K562 (cell line): ENCODE measurements at regions not wholly inside any gene's neighbourhood (a gene's known extent, or its start where the extent isn't known, plus 50 kb on each side); places are given as distances from the start of the nearest gene placed in this dataset.

Source experiments
- ATAC-seq: fragments of 200-7000 bp; cut with Tn5 transposase; 3 replicates; pipeline ENCODE4 v1.9.1; 2020; ENCODE audit warnings: moderate library complexity
- BruUV-seq: library from RNA; stranded (reverse); fragments of 400-500 nt; replicated peaks from 2 replicates; lab custom pipeline; 2021; lab: Mats Ljungman, UMichigan
- CTCF ChIA-PET: fragments of 300-600 bp; formaldehyde crosslinking; extraction: SDS; loops from one replicate; lab custom pipeline; 2021; ENCODE audit warnings: low intra/inter-chr PET ratio; lab: Yijun Ruan, JAX
- POLR2A ChIA-PET: fragments of 300-600, 350-650 bp; sonication (Branson Sonifier 250); formaldehyde crosslinking; extraction: SDS; loops from one replicate; lab custom pipeline; 2021; ENCODE audit warnings: antibody characterized with exemption, inconsistent platforms; lab: Yijun Ruan, JAX
- DNase-seq, 4 experiments: peaks; one replicate each; pipeline versions ENCODE4 v3.0.0 to v3.0.0-alpha.2; 2011 to 2018; ENCODE audit warnings: low spot score in 3 of 4, mixed read lengths in 3 of 4; ENCODE audit errors: extremely low read depth in 1 of 4
- FAIRE-seq: peaks from 2 replicates; lab custom pipeline; 2011; peaks lifted over from hg19 to GRCh38; lab: Jason Lieb, UNC
- H2AFZ ChIP-seq: 2 replicates; pipeline ENCODE4 v1.6.0; 2011; ENCODE audit warnings: low read depth, low read length, control low read depth, inconsistent platforms
- H3K27ac ChIP-seq: fragments of 200-600 bp; 3 replicates; pipeline ENCODE4 v1.8.0; 2011; ENCODE audit warnings: low read depth, mild to moderate bottlenecking, control low read depth, inconsistent platforms, low read length, moderate library complexity, mixed read lengths; ENCODE audit errors: extremely low read depth
- H3K27me3 ChIP-seq, 2 experiments: fragments of 300-600 bp in 1 of 2; 2 replicates in 1 of 2; 3 replicates in 1 of 2; pipeline versions ENCODE4 v1.6.0 to v1.8.0; 2011; ENCODE audit warnings: inconsistent platforms in 2 of 2, low read length in 2 of 2, mild to moderate bottlenecking in 1 of 2, mixed read lengths in 1 of 2, moderate library complexity in 1 of 2; ENCODE audit not compliant: control insufficient read depth in 2 of 2, insufficient read depth in 2 of 2
- H3K36me3 ChIP-seq: fragments of 300-600 bp; 3 replicates; pipeline ENCODE4 v1.8.0; 2011; ENCODE audit warnings: mild to moderate bottlenecking, low read length, inconsistent platforms; ENCODE audit not compliant: control insufficient read depth, insufficient read depth
- H3K4me1 ChIP-seq, 2 experiments: fragments of 200-600 bp in 1 of 2; replicated peaks in 1 of 2; 2 replicates in 1 of 2; 3 replicates in 1 of 2; pipeline versions ENCODE4 v1.5.1 to v1.8.0; 2011; ENCODE audit warnings: inconsistent platforms in 2 of 2, low read length in 2 of 2, mild to moderate bottlenecking in 1 of 2, mixed read lengths in 1 of 2, moderate library complexity in 1 of 2; ENCODE audit not compliant: control insufficient read depth in 2 of 2, insufficient read depth in 2 of 2
- H3K4me2 ChIP-seq: 2 replicates; pipeline ENCODE4 v1.6.1; 2011; ENCODE audit warnings: low read length, control low read depth, inconsistent platforms, mixed read lengths; ENCODE audit not compliant: insufficient read depth
- H3K4me3 ChIP-seq: fragments of 200-600 bp; sonication (generic), shearing (Covaris generic); 2 replicates; pipeline ENCODE4 v1.5.1; 2016; ENCODE audit warnings: control low read depth, inconsistent platforms
- H3K79me2 ChIP-seq: fragments of 200-600 bp; 3 replicates; pipeline ENCODE4 v1.8.0; 2011; ENCODE audit warnings: low read length, inconsistent platforms; ENCODE audit not compliant: control insufficient read depth, insufficient read depth
- H3K9ac ChIP-seq, 2 experiments: 2 replicates each; pipeline versions ENCODE4 v1.6.0 to v1.6.1; 2011; ENCODE audit warnings: low read depth in 2 of 2, low read length in 2 of 2, control low read depth in 1 of 2, inconsistent platforms in 1 of 2, mild to moderate bottlenecking in 1 of 2, mixed read lengths in 1 of 2; ENCODE audit not compliant: insufficient read depth in 1 of 2
- H3K9me1 ChIP-seq: one replicate; pipeline ENCODE4 v1.6.0; 2011; ENCODE audit warnings: inconsistent platforms, mild to moderate bottlenecking, low read length, moderate library complexity; ENCODE audit not compliant: control insufficient read depth, insufficient read depth
- H3K9me3 ChIP-seq: replicated peaks from 2 replicates; pipeline ENCODE4 v1.5.1; 2011; ENCODE audit warnings: low read depth, low read length, inconsistent platforms; ENCODE audit not compliant: control insufficient read depth, insufficient read depth
- H4K20me1 ChIP-seq: replicated peaks from 2 replicates; pipeline ENCODE4 v1.6.1; 2011; ENCODE audit warnings: low read length, inconsistent platforms, mixed read lengths; ENCODE audit not compliant: control insufficient read depth, insufficient read depth
- CC2D1A ChIP-seq: fragments of 450-650 bp; IDR thresholded peaks from 2 replicates; pipeline ENCODE4 v1.6.1; 2017; ENCODE audit warnings: mild to moderate bottlenecking
- CTBP1 ChIP-seq: fragments of 450-650 bp; IDR thresholded peaks from 2 replicates; pipeline ENCODE4 v1.6.1; 2016; ENCODE audit warnings: borderline replicate concordance
- GTF2E2 ChIP-seq: fragments of 200-800 bp; sonication (Bioruptor generic); IDR thresholded peaks from 2 replicates; pipeline ENCODE4 v1.6.1; 2016; ENCODE audit warnings: missing genetic modification characterization, missing compliant biosample characterization
- HLTF ChIP-seq: fragments of 450-650 bp; IDR thresholded peaks from 2 replicates; pipeline ENCODE4 v1.6.1; 2016
- SIX5 ChIP-seq, 2 experiments: IDR thresholded peaks; 2 replicates each; pipeline ENCODE4 v1.6.1; 2011; ENCODE audit warnings: low read length in 2 of 2, borderline replicate concordance in 1 of 2, low read depth in 1 of 2, mild to moderate bottlenecking in 1 of 2, moderate library complexity in 1 of 2; ENCODE audit not compliant: insufficient read depth in 1 of 2
- ZBTB7A ChIP-seq: IDR thresholded peaks from 2 replicates; pipeline ENCODE4 v1.6.1; 2011; ENCODE audit warnings: low read depth, mild to moderate bottlenecking, low read length, moderate library complexity, borderline replicate concordance; ENCODE audit not compliant: control insufficient read depth
- ZC3H11A ChIP-seq: IDR thresholded peaks from 2 replicates; pipeline ENCODE4 v1.6.1; 2012; ENCODE audit warnings: low read depth, low read length, improper control_type of control experiment
- ZNF263 ChIP-seq: sonication (generic); formaldehyde crosslinking; IDR thresholded peaks from 2 replicates; pipeline ENCODE4 v1.8.0; 2022; ENCODE audit warnings: mild to moderate bottlenecking, missing genetic modification reagents, borderline replicate concordance
- ZNF586 ChIP-seq: fragments of 450-650 bp; formaldehyde crosslinking; conservative IDR thresholded peaks from 2 replicates; pipeline ENCODE4 v1.4.0; 2020; ENCODE audit warnings: mild to moderate bottlenecking, moderate library complexity
- WGBS: fragments of 100-300 bp; shearing (Covaris generic); methylation state at CpG from one replicate; pipeline ENCODE4 v1.1.6; 2016; ENCODE audit warnings: low coverage, mixed read lengths; ENCODE audit not compliant: insufficient coverage; ENCODE audit errors: missing lambda C conversion rate; 5-methylcytosine and 5-hydroxymethylcytosine counted together
- in situ Hi-C: fragments of 300-500 bp; cut with MboI; formaldehyde crosslinking; loops from 4 replicates; pipeline ENCODE4 v1.15.0; 2018; ENCODE audit warnings: inconsistent platforms, mixed read lengths
- intact Hi-C: fragments of 100-400 bp; cut with micrococcal nuclease; formaldehyde crosslinking; loops from 2 replicates; pipeline ENCODE4 v1.14.2; 2022
- TF ChIP-seq, protein P1 (sequence below), 2 experiments: fragments of 450-650 bp; IDR thresholded peaks; 2 replicates each; pipeline ENCODE4 v1.6.1; 2018; ENCODE audit warnings: mild to moderate bottlenecking in 2 of 2, low read depth in 1 of 2; ENCODE audit not compliant: partially characterized antibody in 2 of 2

DNA sequence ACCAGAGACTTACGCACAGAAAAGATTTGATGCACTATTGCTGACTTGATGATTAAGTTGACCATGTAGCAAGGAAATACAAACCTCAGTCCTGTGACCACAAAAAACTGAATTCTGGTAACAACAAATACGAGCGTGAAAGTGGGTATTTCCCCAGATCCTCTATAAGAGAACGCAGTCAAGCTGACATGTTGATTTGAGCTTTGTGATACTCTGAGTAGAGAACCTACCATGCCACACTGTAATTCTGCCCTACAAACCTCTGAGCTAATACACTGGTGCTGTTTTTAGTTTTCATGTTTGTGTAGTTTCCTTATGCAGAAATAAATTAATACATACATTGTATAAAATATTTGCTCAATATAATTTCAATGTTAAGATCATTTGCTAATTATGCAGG is 565.6 kb upstream of the EPHA5 start:
- no peaks in the 10 kb centered on the region for H3K36me3 ChIP-seq
- DNase-seq: no peak
- no peaks in the 10 kb centered on the region for H3K4me1 ChIP-seq
- intact Hi-C loops (no loop called here), in situ Hi-C loops (no loop called here)
- H3K4me2 ChIP-seq: no peak overlapping the region
- FAIRE-seq: no peak
- H4K20me1 ChIP-seq: no peaks in the 10 kb centered on the region
- H3K27me3 ChIP-seq: no peaks in the 10 kb centered on the region
- no peak overlapping the region for H3K9ac ChIP-seq
- no peak overlapping the region for H3K27ac ChIP-seq
- no peaks in the 10 kb centered on the region for H3K79me2 ChIP-seq
- TF ChIP-seq GTF2E2 (tag): no peak
- no peak for TF ChIP-seq ZC3H11A
- POLR2A ChIA-PET: no interaction called here
- no peaks in the 10 kb centered on the region for H3K9me1 ChIP-seq
- WGBS: 7% methylated on average over 4 of the region's 4 CpGs
- no TSS peak for BruUV-seq
- H2AFZ ChIP-seq: no peak overlapping the region
- H3K4me3 ChIP-seq: no peak overlapping the region
- ATAC-seq: no peak
- CTCF ChIA-PET: no interaction called here
- no peaks in the 10 kb centered on the region for H3K9me3 ChIP-seq

DNA sequence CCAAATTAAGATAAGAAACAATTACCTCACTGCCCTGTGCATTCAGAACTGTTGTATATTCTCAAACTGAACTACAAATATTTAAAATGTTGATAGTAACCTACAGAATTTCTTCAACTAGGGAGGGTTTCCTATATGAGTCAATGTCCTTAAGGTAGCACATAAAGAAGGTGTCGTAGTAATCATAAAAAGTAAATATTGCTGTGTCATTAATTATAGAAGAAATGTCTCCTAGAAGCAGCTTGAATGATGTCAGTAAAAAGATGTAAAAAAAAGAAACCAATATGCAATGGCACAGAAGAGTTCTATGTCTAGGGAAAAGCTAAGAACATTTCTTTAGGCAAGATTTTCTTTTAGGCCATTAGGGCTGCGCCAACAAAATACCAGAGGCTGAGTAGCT is 559.6 kb upstream of the EPHA5 start:
- no peak for FAIRE-seq
- WGBS: 3% methylated on average over 2 of the region's 2 CpGs
- TF ChIP-seq CC2D1A: no peak
- TF ChIP-seq SIX5 (IDR thresholded peaks at IDR 0.05; ENCODE audit: borderline replicate concordance in 1 of 2, insufficient read depth in 1 of 2, low read depth in 1 of 2, low read length in 2 of 2): no peak
- TF ChIP-seq ZNF586 (CRISPR knock-in tag): no peak
- no peak for TF ChIP-seq HLTF
- TF ChIP-seq, protein P1, sequence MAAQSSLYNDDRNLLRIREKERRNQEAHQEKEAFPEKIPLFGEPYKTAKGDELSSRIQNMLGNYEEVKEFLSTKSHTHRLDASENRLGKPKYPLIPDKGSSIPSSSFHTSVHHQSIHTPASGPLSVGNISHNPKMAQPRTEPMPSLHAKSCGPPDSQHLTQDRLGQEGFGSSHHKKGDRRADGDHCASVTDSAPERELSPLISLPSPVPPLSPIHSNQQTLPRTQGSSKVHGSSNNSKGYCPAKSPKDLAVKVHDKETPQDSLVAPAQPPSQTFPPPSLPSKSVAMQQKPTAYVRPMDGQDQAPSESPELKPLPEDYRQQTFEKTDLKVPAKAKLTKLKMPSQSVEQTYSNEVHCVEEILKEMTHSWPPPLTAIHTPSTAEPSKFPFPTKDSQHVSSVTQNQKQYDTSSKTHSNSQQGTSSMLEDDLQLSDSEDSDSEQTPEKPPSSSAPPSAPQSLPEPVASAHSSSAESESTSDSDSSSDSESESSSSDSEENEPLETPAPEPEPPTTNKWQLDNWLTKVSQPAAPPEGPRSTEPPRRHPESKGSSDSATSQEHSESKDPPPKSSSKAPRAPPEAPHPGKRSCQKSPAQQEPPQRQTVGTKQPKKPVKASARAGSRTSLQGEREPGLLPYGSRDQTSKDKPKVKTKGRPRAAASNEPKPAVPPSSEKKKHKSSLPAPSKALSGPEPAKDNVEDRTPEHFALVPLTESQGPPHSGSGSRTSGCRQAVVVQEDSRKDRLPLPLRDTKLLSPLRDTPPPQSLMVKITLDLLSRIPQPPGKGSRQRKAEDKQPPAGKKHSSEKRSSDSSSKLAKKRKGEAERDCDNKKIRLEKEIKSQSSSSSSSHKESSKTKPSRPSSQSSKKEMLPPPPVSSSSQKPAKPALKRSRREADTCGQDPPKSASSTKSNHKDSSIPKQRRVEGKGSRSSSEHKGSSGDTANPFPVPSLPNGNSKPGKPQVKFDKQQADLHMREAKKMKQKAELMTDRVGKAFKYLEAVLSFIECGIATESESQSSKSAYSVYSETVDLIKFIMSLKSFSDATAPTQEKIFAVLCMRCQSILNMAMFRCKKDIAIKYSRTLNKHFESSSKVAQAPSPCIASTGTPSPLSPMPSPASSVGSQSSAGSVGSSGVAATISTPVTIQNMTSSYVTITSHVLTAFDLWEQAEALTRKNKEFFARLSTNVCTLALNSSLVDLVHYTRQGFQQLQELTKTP (IDR thresholded peaks at IDR 0.05; ENCODE audit: low read depth in 1 of 2, partially characterized antibody in 2 of 2): no peak
- TF ChIP-seq ZNF263 (CRISPR knock-in tag): no peak
- TF ChIP-seq CTBP1: no peak
- TF ChIP-seq ZBTB7A: no peak

More for the DNA sequence above, 559.6 kb upstream of the EPHA5 start:
- Histone ChIP-seq H3K9ac (no peak overlapping the region), H3K27ac (no peak overlapping the region), H4K20me1 (no peaks in the 10 kb centered on the region), H3K36me3 (no peaks in the 10 kb centered on the region), H3K79me2 (no peaks in the 10 kb centered on the region), H2AFZ (no peak overlapping the region), H3K9me1 (no peaks in the 10 kb centered on the region), H3K4me3 (no peak overlapping the region), H3K27me3 (no peaks in the 10 kb centered on the region), H3K9me3 (no peaks in the 10 kb centered on the region), H3K4me2 (no peak overlapping the region), H3K4me1 (no peaks in the 10 kb centered on the region)
- CTCF ChIA-PET: no interaction called here
- in situ Hi-C loops (no loop called here), intact Hi-C loops (no loop called here)
- no peak for DNase-seq
- POLR2A ChIA-PET: no interaction called here
- no TSS peak for BruUV-seq
- no peak for ATAC-seq
